HCT116 (cell line): ENCODE measurements at regions not wholly inside any gene's neighbourhood (a gene's known extent, or its start where the extent isn't known, plus 50 kb on each side); places are given as distances from the start of the nearest gene placed in this dataset.

Experiments used
- ATAC-seq: fragments of 200-7000 bp; cut with Tn5 transposase; 2 replicates; pipeline ENCODE4 v1.9.1; 2020; ENCODE audit warnings: mild to moderate bottlenecking, moderate library complexity
- BruUV-seq: library from RNA; stranded (reverse); fragments of 400-500 nt; replicated peaks from 2 replicates; lab custom pipeline; 2021; lab: Mats Ljungman, UMichigan
- CTCF ChIA-PET: fragments of 300-600 bp; sonication (Branson Sonifier 250); formaldehyde crosslinking; loops from one replicate; lab custom pipeline; 2021; ENCODE audit warnings: antibody characterized with exemption; lab: Charles Lee
- POLR2A ChIA-PET: fragments of 300-600, 350-600 bp; sonication (Branson Sonifier 250); formaldehyde crosslinking; loops from one replicate; lab custom pipeline; 2021; ENCODE audit warnings: antibody characterized with exemption; lab: Charles Lee
- RAD21 ChIA-PET, 2 experiments: fragments of 300-600 bp; sonication (Branson Sonifier 250); formaldehyde crosslinking; loops; one replicate each; lab custom pipeline; 2023; ENCODE audit warnings: low total read pairs in 2 of 2; ENCODE audit not compliant: uncharacterized antibody in 2 of 2, unreplicated experiment in 2 of 2, low non-redundant PET in 1 of 2; lab: Charles Lee
- DNase-seq: peaks from one replicate; pipeline ENCODE4 v3.0.0-alpha.2; 2010; ENCODE audit warnings: low read depth, low spot score
- H2AFZ ChIP-seq: fragments of 200-600 bp; shearing (Covaris generic), sonication (generic); 2 replicates; pipeline ENCODE4 v1.6.1; 2017; ENCODE audit warnings: low read depth, mixed run types, mixed read lengths, antibody characterized with exemption, low read length; ENCODE audit not compliant: poor library complexity, severe bottlenecking
- H3K27ac ChIP-seq: 2 replicates; pipeline ENCODE4 v1.5.1; 2012; ENCODE audit warnings: low read depth, low read length
- H3K27me3 ChIP-seq: fragments of 200-600 bp; sonication (generic); 2 replicates; pipeline ENCODE4 v1.6.1; 2016; ENCODE audit warnings: mixed run types, low read length, mixed read lengths; ENCODE audit not compliant: insufficient read depth
- H3K36me3 ChIP-seq, 2 experiments: fragments of 200-500 bp in 1 of 2; fragments of 200-600 bp in 1 of 2; sonication (Bioruptor generic) in 1 of 2; sonication (generic) in 1 of 2; 2 replicates each; pipeline versions ENCODE4 v1.5.1 to v1.6.1; 2014 to 2016; ENCODE audit warnings: low read length in 2 of 2, inconsistent platforms in 1 of 2, mixed read lengths in 1 of 2, mixed run types in 1 of 2; ENCODE audit not compliant: insufficient read depth in 2 of 2, control insufficient read depth in 1 of 2
- H3K4me1 ChIP-seq, 2 experiments: fragments of 200-600 bp in 1 of 2; sonication (generic) in 1 of 2; 2 replicates each; pipeline versions ENCODE4 v1.5.1 to v1.6.1; 2012 to 2017; ENCODE audit warnings: low read length in 2 of 2, inconsistent platforms in 1 of 2, mild to moderate bottlenecking in 1 of 2, mixed read lengths in 1 of 2, mixed run types in 1 of 2, moderate library complexity in 1 of 2; ENCODE audit not compliant: insufficient read depth in 2 of 2, control insufficient read depth in 1 of 2
- H3K4me2 ChIP-seq: fragments of 200-600 bp; sonication (generic); 2 replicates; pipeline ENCODE4 v1.6.1; 2017; ENCODE audit warnings: mixed run types, low read length, mixed read lengths
- H3K4me3 ChIP-seq, 2 experiments: fragments of 200-600 bp in 1 of 2; sonication (generic) in 1 of 2; replicated peaks in 1 of 2; 2 replicates each; pipeline ENCODE4 v1.5.1; 2011 to 2016; ENCODE audit warnings: low read length in 2 of 2, control low read depth in 1 of 2, low read depth in 1 of 2, mild to moderate bottlenecking in 1 of 2, mixed read lengths in 1 of 2, mixed run types in 1 of 2
- H3K79me2 ChIP-seq: fragments of 200-600 bp; sonication (generic); 2 replicates; pipeline ENCODE4 v1.6.1; 2017; ENCODE audit warnings: mild to moderate bottlenecking, mixed run types, low read length, moderate library complexity, mixed read lengths; ENCODE audit not compliant: insufficient read depth
- H3K9ac ChIP-seq: fragments of 200-600 bp; sonication (generic); 2 replicates; pipeline ENCODE4 v1.6.1; 2016; ENCODE audit warnings: low read length, mixed read lengths
- H3K9me2 ChIP-seq: fragments of 200-600 bp; sonication (generic), shearing (Covaris generic); 2 replicates; pipeline ENCODE4 v1.6.1; 2017; ENCODE audit warnings: mixed run types, mild to moderate bottlenecking, moderate library complexity; ENCODE audit not compliant: insufficient read depth
- H3K9me3 ChIP-seq, 2 experiments: fragments of 200-500 bp in 1 of 2; fragments of 200-600 bp in 1 of 2; sonication (Bioruptor generic) in 1 of 2; sonication (generic) in 1 of 2; 2 replicates each; pipeline ENCODE4 v1.6.1; 2014 to 2017; ENCODE audit warnings: low read length in 2 of 2, mixed read lengths in 2 of 2, inconsistent platforms in 1 of 2, low read depth in 1 of 2, mild to moderate bottlenecking in 1 of 2, mixed run types in 1 of 2, moderate library complexity in 1 of 2; ENCODE audit not compliant: control insufficient read depth in 1 of 2, insufficient read depth in 1 of 2
- H4K20me1 ChIP-seq: fragments of 200-600 bp; sonication (generic), shearing (Covaris generic); 2 replicates; pipeline ENCODE4 v1.6.1; 2017; ENCODE audit warnings: mixed run types, mild to moderate bottlenecking, moderate library complexity; ENCODE audit not compliant: insufficient read depth
- ATF3 ChIP-seq: IDR thresholded peaks from 2 replicates; pipeline ENCODE4 v1.6.1; 2012
- CBX3 ChIP-seq: IDR thresholded peaks from 2 replicates; pipeline ENCODE4 v1.6.1; 2012; ENCODE audit warnings: low read depth
- CEBPB ChIP-seq: IDR thresholded peaks from 2 replicates; pipeline ENCODE4 v1.6.1; 2012; ENCODE audit warnings: low read depth
- ELF1 ChIP-seq: IDR thresholded peaks from 2 replicates; pipeline ENCODE4 v1.6.1; 2012; ENCODE audit warnings: low read depth, borderline replicate concordance
- EZH2phosphoT487 ChIP-seq: fragments of 200-600 bp; IDR thresholded peaks from 2 replicates; pipeline ENCODE4 v1.6.1; 2018; ENCODE audit warnings: antibody characterized with exemption, borderline replicate concordance
- FOSL1 ChIP-seq: IDR thresholded peaks from 2 replicates; pipeline ENCODE4 v1.6.1; 2012; ENCODE audit warnings: low read depth
- JUND ChIP-seq: IDR thresholded peaks from 2 replicates; pipeline ENCODE4 v1.6.1; 2012
- POLR2A ChIP-seq: IDR thresholded peaks from 2 replicates; pipeline ENCODE4 v1.7.0; 2011; ENCODE audit warnings: borderline replicate concordance; ENCODE audit not compliant: insufficient read depth, insufficient read length; ENCODE audit errors: extremely low read depth
- RAD21 ChIP-seq: IDR thresholded peaks from 2 replicates; pipeline ENCODE4 v1.6.1; 2012; ENCODE audit warnings: low read depth, mild to moderate bottlenecking
- SIN3A ChIP-seq: IDR thresholded peaks from 2 replicates; pipeline ENCODE4 v1.6.1; 2012; ENCODE audit warnings: low read depth
- YY1 ChIP-seq: IDR thresholded peaks from 2 replicates; pipeline ENCODE4 v1.6.1; 2011; ENCODE audit warnings: low read length, low read depth, moderate library complexity, mild to moderate bottlenecking; ENCODE audit not compliant: insufficient replicate concordance; ENCODE audit errors: extremely low read depth
- ZBTB33 ChIP-seq: IDR thresholded peaks from 2 replicates; pipeline ENCODE4 v1.6.1; 2011; ENCODE audit warnings: mild to moderate bottlenecking, low read length, moderate library complexity; ENCODE audit not compliant: insufficient replicate concordance; ENCODE audit errors: extremely low read depth
- ZNF274 ChIP-seq: fragments of 200-500 bp; sonication (Bioruptor generic); IDR thresholded peaks from 2 replicates; pipeline ENCODE4 v1.6.1; 2014; ENCODE audit warnings: mild to moderate bottlenecking, low read depth, low read length, inconsistent platforms
- intact Hi-C: fragments of 100-400 bp; cut with micrococcal nuclease; formaldehyde crosslinking; loops from 2 replicates; pipeline ENCODE4 v1.10.0; 2022

GRCh38 chr16:54540525-54541180 is 254.1 kb upstream of the IRX3 start:
- H3K27ac ChIP-seq = no peak overlapping the region
- RAD21 ChIA-PET = interaction anchor here in 1 of 2 experiments (0.8 kb wide), 1 partner anchor 222 kb away, joined by 3 read pairs; no protein-coding TSS in a partner anchor
- H3K9me2 ChIP-seq = no peaks in the 10 kb centered on the region
- no peak overlapping the region for H2AFZ ChIP-seq
- H3K36me3 ChIP-seq = no peaks in the 10 kb centered on the region
- no peaks in the 10 kb centered on the region for H3K4me1 ChIP-seq
- intact Hi-C loops = no loop called here
- no peak overlapping the region for H3K9ac ChIP-seq
- H3K4me3 ChIP-seq = no peak overlapping the region
- POLR2A ChIA-PET = no interaction called here
- CTCF ChIA-PET = no interaction called here
- ATAC-seq (no peak), DNase-seq (no peak)
- H3K27me3 ChIP-seq = peaks cover 40% of the 10 kb centered on the region
- H3K9me3 ChIP-seq = no peaks in the 10 kb centered on the region
- no peaks in the 10 kb centered on the region for H3K79me2 ChIP-seq
- no peak for TF ChIP-seq CEBPB
- TF ChIP-seq SIN3A = no peak
- H3K4me2 ChIP-seq = no peak overlapping the region
- no peaks in the 10 kb centered on the region for H4K20me1 ChIP-seq
- BruUV-seq = no TSS peak

- POLR2A ChIA-PET = no interaction called here
- Histone ChIP-seq H3K4me1 (no peaks in the 10 kb centered on the region), H3K4me2 (no peak overlapping the region), H3K9me2 (no peaks in the 10 kb centered on the region), H3K9me3 (no peaks in the 10 kb centered on the region; a peak in 1 of 4 replicates), H3K36me3 (no peaks in the 10 kb centered on the region), H3K79me2 (no peaks in the 10 kb centered on the region), H3K27me3 (peaks cover 38% of the 10 kb centered on the region), H3K9ac (no peak overlapping the region), H4K20me1 (no peaks in the 10 kb centered on the region), H2AFZ (no peak overlapping the region), H3K4me3 (no peak overlapping the region), H3K27ac (no peak overlapping the region)
- no peak for ATAC-seq
- BruUV-seq = no TSS peak
- TF ChIP-seq EZH2phosphoT487 (no peak), RAD21 (no peak), ZNF274 (no peak), ZBTB33 (no peak), POLR2A (no peak), JUND (no peak), ELF1 (no peak), ATF3 (no peak), CBX3 (no peak), YY1 (no peak), FOSL1 (no peak)
- CTCF ChIA-PET = no interaction called here
- RAD21 ChIA-PET = no interaction called here
- no peak for DNase-seq
- intact Hi-C loops = no loop called here
Observed at GRCh38 chr16:54538276-54538675, 251.7 kb upstream of the IRX3 start.
